ENCODE measurements at regions not wholly inside any gene's neighbourhood (a gene's known extent, or its start where the extent isn't known, plus 50 kb on each side); places are given as distances from the start of the nearest gene placed in this dataset.
"Not testable (repeated sequence)": the region's sequence is repeated elsewhere in the genome, so short reads cannot be mapped to it uniquely, and the experiment has no call there.

- Histone ChIP-seq H3K4me3 (no peak overlapping the region), H3K9me3 (no peaks in the 10 kb centered on the region), H3K36me3 (replicated peaks) (no peaks in the 10 kb centered on the region), H3K4me1 (no peaks in the 10 kb centered on the region), H3K27me3 (ENCODE audit: low read depth) (no peaks in the 10 kb centered on the region)
- in situ Hi-C loops (cut with MboI; ENCODE audit: low sequenced_read_pairs), result no loop called here
- no peak for DNase-seq (ENCODE audit: low spot score in 2 of 2)
Measured at GRCh38 chr10:78604286-78604685, 464.5 kb upstream of the ZMIZ1 start.

DNA sequence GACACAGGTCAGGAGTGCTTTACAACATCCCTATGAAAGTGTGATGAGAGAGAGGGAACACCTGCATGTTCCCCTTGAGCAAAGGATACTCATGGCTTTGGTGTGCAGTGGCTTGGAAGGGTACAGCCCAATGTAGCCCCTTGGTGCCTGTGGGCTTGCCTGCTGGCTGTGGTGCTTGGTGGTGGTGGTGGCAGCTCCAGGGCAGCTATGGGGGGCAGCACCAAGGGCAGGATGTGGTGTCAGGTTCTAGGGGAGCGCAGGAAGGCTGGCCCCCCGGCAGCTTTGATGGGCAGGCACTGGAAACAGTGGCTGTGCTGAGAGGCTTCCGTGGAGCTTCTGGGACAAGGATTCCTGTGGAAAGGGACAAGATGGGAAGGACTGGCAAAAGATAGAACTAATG, 464.0 kb upstream of the ZMIZ1 start:
- DNase-seq (ENCODE audit: low spot score in 2 of 2), result no peak
- Histone ChIP-seq H3K9me3 (no peaks in the 10 kb centered on the region), H3K4me3 (no peak overlapping the region), H3K27me3 (ENCODE audit: low read depth) (no peaks in the 10 kb centered on the region), H3K4me1 (no peaks in the 10 kb centered on the region), H3K36me3 (replicated peaks) (no peaks in the 10 kb centered on the region)
- in situ Hi-C loops (cut with MboI; ENCODE audit: low sequenced_read_pairs), result no loop called here

DNA sequence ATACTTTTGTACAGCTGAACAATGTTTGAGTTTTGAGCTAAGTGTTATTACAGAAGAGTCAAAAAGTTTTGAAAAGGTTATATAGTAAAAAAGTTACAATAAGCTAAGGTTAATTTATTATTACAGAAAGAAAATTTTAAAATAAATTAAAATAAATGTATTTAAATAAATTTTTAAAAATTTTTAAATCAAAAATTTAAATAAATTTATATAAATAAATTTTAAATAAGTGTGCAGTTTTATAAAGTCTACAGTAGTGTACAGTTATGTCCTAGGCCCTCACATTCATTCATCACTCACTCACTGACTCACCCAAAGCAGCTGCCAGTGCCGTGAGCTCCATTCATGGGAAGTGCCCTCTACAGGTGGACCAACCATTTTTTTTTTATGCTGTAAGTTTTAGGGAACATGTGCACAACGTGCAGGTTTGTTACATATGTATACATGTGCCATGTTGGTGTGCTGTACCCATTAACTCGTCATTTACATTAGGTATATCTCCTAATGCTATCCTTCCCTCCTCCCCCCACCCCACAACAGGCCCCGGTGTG, 462.9 kb upstream of the ZMIZ1 start:
- DNase-seq (ENCODE audit: low spot score in 2 of 2), result no peak
- no peaks in the 10 kb centered on the region for H3K4me1 ChIP-seq
- no peaks in the 10 kb centered on the region for H3K9me3 ChIP-seq
- H3K4me3 ChIP-seq, result no peak overlapping the region
- no peaks in the 10 kb centered on the region for H3K36me3 ChIP-seq (replicated peaks)
- in situ Hi-C loops (cut with MboI; ENCODE audit: low sequenced_read_pairs), result no loop called here
- no peaks in the 10 kb centered on the region for H3K27me3 ChIP-seq (ENCODE audit: low read depth)

DNA sequence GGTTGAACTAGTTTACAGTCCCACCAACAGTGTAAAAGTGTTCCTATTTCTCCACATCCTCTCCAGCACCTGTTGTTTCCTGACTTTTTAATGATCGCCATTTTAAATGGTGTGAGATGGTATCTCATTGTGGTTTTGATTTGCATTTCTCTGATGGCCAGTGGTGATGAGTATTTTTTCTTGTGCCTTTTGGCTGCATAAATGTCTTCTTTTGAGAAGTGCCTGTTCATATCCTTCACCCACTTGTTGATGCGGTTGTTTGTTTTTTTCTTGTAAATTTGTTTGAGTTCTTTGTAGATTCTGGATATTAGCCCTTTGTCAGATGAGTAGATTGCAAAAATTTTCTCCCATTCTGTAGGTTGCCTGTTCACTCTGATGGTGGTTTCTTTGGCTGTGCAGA, 462.0 kb upstream of the ZMIZ1 start:
- H3K27me3 ChIP-seq (ENCODE audit: low read depth); H3K4me1 ChIP-seq; H3K4me3 ChIP-seq; DNase-seq (ENCODE audit: low spot score in 2 of 2); H3K36me3 ChIP-seq (replicated peaks); in situ Hi-C loops (cut with MboI; ENCODE audit: low sequenced_read_pairs); H3K9me3 ChIP-seq: not testable (repeated sequence)

DNA sequence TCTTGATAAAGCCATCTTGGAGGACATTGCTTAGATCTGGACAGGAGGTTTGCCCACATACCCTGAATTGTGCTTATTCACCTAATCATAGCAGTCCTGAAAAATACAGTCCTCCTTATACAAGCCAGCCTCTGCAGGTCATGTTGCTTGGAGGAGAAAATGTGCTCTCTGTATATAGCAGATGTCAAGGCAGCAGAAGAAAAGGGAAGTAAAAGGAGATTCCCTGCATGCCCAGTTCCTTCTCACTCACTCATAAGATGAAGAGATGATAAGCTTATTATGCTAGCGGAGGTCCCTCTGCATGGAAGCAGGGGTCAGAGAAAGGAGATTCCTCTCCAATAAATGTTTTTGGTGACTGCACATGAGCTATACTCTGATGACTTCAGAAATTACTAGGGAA, 458.8 kb upstream of the ZMIZ1 start:
- Histone ChIP-seq H3K4me1 (no peaks in the 10 kb centered on the region), H3K9me3 (no peaks in the 10 kb centered on the region), H3K36me3 (replicated peaks) (no peaks in the 10 kb centered on the region), H3K27me3 (ENCODE audit: low read depth) (no peaks in the 10 kb centered on the region), H3K4me3 (no peak overlapping the region)
- DNase-seq (ENCODE audit: low spot score in 2 of 2), result no peak
- in situ Hi-C loops (cut with MboI; ENCODE audit: low sequenced_read_pairs), result no loop called here

- DNase-seq (ENCODE audit: low spot score in 2 of 2), result no peak
- Histone ChIP-seq H3K9me3 (no peaks in the 10 kb centered on the region), H3K4me3 (no peak overlapping the region), H3K27me3 (ENCODE audit: low read depth) (no peaks in the 10 kb centered on the region), H3K4me1 (no peaks in the 10 kb centered on the region), H3K36me3 (replicated peaks) (no peaks in the 10 kb centered on the region)
- in situ Hi-C loops (cut with MboI; ENCODE audit: low sequenced_read_pairs), result no loop called here
Measured at GRCh38 chr10:78613132-78613531, 455.6 kb upstream of the ZMIZ1 start.

DNA sequence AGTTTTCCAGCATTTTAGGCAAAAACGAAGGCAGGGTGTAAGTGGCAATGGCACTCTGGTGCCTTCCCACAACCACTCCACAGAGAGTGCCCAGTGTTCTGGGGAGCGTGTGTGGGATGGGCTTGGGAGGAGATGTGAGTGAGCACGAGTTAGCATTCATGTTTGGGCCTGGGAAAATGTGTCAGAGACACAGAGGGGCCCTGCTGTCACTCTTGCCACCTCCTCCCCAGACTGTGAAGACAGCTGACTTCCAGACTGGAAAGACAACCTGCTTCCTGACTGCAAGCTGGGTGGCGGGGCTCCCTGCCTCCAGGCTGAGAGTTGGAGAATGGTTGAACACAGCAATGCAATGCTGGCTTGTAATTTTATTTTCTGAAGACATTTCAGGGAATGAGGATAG, 454.5 kb upstream of the ZMIZ1 start:
- H3K27me3 ChIP-seq (ENCODE audit: low read depth), result no peaks in the 10 kb centered on the region
- H3K4me1 ChIP-seq, result no peaks in the 10 kb centered on the region
- in situ Hi-C loops (cut with MboI; ENCODE audit: low sequenced_read_pairs), result no loop called here
- H3K36me3 ChIP-seq (replicated peaks), result no peaks in the 10 kb centered on the region
- no peak for DNase-seq (ENCODE audit: low spot score in 2 of 2)
- no peaks in the 10 kb centered on the region for H3K9me3 ChIP-seq
- H3K4me3 ChIP-seq, result no peak overlapping the region

- in situ Hi-C loops (cut with MboI; ENCODE audit: low sequenced_read_pairs), result no loop called here
Measured at GRCh38 chr10:78614744-78615143, 454.0 kb upstream of the ZMIZ1 start.

GRCh38 chr10:78616125-78616695, 452.6 kb upstream of the ZMIZ1 start:
- in situ Hi-C loops (cut with MboI; ENCODE audit: low sequenced_read_pairs), result no loop called here
- no peaks in the 10 kb centered on the region for H3K9me3 ChIP-seq
- H3K4me3 ChIP-seq, result no peak overlapping the region
- no peaks in the 10 kb centered on the region for H3K27me3 ChIP-seq (ENCODE audit: low read depth)
- DNase-seq (ENCODE audit: low spot score in 2 of 2), result no peak
- no peaks in the 10 kb centered on the region for H3K4me1 ChIP-seq
- no peaks in the 10 kb centered on the region for H3K36me3 ChIP-seq (replicated peaks)

More at GRCh38 chr10:78614744-78615143, 454.0 kb upstream of the ZMIZ1 start:
- Histone ChIP-seq H3K4me3 (no peak overlapping the region), H3K4me1 (no peaks in the 10 kb centered on the region), H3K27me3 (ENCODE audit: low read depth) (no peaks in the 10 kb centered on the region), H3K36me3 (replicated peaks) (no peaks in the 10 kb centered on the region), H3K9me3 (no peaks in the 10 kb centered on the region)
- no peak for DNase-seq (ENCODE audit: low spot score in 2 of 2)

DNA sequence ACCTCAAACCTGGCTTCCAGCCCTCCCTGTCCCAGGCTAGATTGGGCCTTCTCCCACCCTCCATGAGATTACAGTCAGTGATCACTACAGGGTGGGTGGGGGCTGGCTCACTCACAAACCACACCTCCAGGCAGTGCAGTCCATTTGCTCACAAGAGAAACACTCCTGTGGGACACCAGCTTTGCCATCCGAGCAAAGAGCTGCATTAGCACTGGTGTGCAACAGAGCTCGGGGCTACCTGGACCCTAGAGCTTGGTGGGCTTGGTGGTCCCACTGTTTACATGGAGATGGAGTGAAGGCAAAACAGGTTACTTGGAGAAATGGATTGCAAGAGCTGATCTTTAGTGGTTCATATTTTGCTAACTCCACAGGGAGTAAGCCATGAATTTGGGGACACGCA, 451.7 kb upstream of the ZMIZ1 start:
- Histone ChIP-seq H3K9me3 (no peaks in the 10 kb centered on the region), H3K4me1 (no peaks in the 10 kb centered on the region), H3K36me3 (replicated peaks) (no peaks in the 10 kb centered on the region), H3K27me3 (ENCODE audit: low read depth) (no peaks in the 10 kb centered on the region), H3K4me3 (no peak overlapping the region)
- in situ Hi-C loops (cut with MboI; ENCODE audit: low sequenced_read_pairs), result no loop called here
- DNase-seq (ENCODE audit: low spot score in 2 of 2), result no peak

- no peak for DNase-seq (ENCODE audit: low spot score in 2 of 2)
- Histone ChIP-seq H3K9me3 (no peaks in the 10 kb centered on the region), H3K4me1 (no peaks in the 10 kb centered on the region), H3K36me3 (replicated peaks) (no peaks in the 10 kb centered on the region), H3K4me3 (no peak overlapping the region), H3K27me3 (ENCODE audit: low read depth) (no peaks in the 10 kb centered on the region)
- in situ Hi-C loops (cut with MboI; ENCODE audit: low sequenced_read_pairs), result no loop called here
Measured at GRCh38 chr10:78617631-78618030, 451.1 kb upstream of the ZMIZ1 start.

GRCh38 chr10:78618050-78618449, 450.7 kb upstream of the ZMIZ1 start:
- H3K4me3 ChIP-seq, result no peak overlapping the region
- in situ Hi-C loops (cut with MboI; ENCODE audit: low sequenced_read_pairs), result no loop called here
- no peaks in the 10 kb centered on the region for H3K27me3 ChIP-seq (ENCODE audit: low read depth)

GRCh38 chr10:78619115-78619851, 449.5 kb upstream of the ZMIZ1 start:
- Histone ChIP-seq H3K4me1 (peaks cover 7% of the 10 kb centered on the region; the same call in 1 of the 2 replicates), H3K27me3 (ENCODE audit: low read depth) (no peaks in the 10 kb centered on the region), H3K4me3 (no peak overlapping the region), H3K36me3 (replicated peaks) (no peaks in the 10 kb centered on the region), H3K9me3 (no peaks in the 10 kb centered on the region)
- no peak for DNase-seq (ENCODE audit: low spot score in 2 of 2)
- in situ Hi-C loops (cut with MboI; ENCODE audit: low sequenced_read_pairs), result no loop called here

More at GRCh38 chr10:78618050-78618449, 450.7 kb upstream of the ZMIZ1 start:
- H3K4me1 ChIP-seq, result no peaks in the 10 kb centered on the region
- H3K9me3 ChIP-seq, result no peaks in the 10 kb centered on the region
- no peaks in the 10 kb centered on the region for H3K36me3 ChIP-seq (replicated peaks)
- DNase-seq (ENCODE audit: low spot score in 2 of 2), result no peak

- Histone ChIP-seq H3K9me3 (no peaks in the 10 kb centered on the region), H3K27me3 (ENCODE audit: low read depth) (no peaks in the 10 kb centered on the region), H3K4me1 (peaks cover 7% of the 10 kb centered on the region; the same call in 1 of the 2 replicates), H3K36me3 (replicated peaks) (no peaks in the 10 kb centered on the region), H3K4me3 (no peak overlapping the region)
- DNase-seq (ENCODE audit: low spot score in 2 of 2), result no peak
- in situ Hi-C loops (cut with MboI; ENCODE audit: low sequenced_read_pairs), result no loop called here
Measured at GRCh38 chr10:78619896-78620295, 448.9 kb upstream of the ZMIZ1 start.

Measured in HAP-1 (cell line).